H1 (cell line): ENCODE measurements at regions not wholly inside any gene's neighbourhood (a gene's known extent, or its start where the extent isn't known, plus 50 kb on each side); places are given as distances from the start of the nearest gene placed in this dataset.

Source experiments
- CTCF ChIA-PET: fragments of 300-600 bp; sonication (Branson Sonifier 250); formaldehyde crosslinking; loops from one replicate; lab custom pipeline; 2021; ENCODE audit not compliant: partially characterized antibody; lab: Charles Lee
- POLR2A ChIA-PET: fragments of 300-600 bp; sonication (Branson Sonifier 250); formaldehyde crosslinking; loops from one replicate; lab custom pipeline; 2021; ENCODE audit warnings: inconsistent platforms; ENCODE audit not compliant: partially characterized antibody; lab: Charles Lee
- DNase-seq, 2 experiments: peaks; one replicate each; pipeline versions ENCODE4 v3.0.0 to v3.0.0-alpha.2; 2010 to 2022; ENCODE audit warnings: low spot score in 2 of 2, low read depth in 1 of 2, mixed read lengths in 1 of 2
- FAIRE-seq: peaks from 2 replicates; lab custom pipeline; 2011; peaks lifted over from hg19 to GRCh38; lab: Jason Lieb, UNC
- H2AFZ ChIP-seq: 2 replicates; pipeline ENCODE4 v1.8.1; 2012; ENCODE audit warnings: low read length, inconsistent platforms
- H2AK5ac ChIP-seq: 2 replicates; pipeline ENCODE4 v1.6.1; 2013; ENCODE audit warnings: low read depth, low read length
- H2BK120ac ChIP-seq: replicated peaks from 2 replicates; pipeline ENCODE3; 2013; ENCODE audit warnings: low read depth, low read length, inconsistent platforms
- H2BK12ac ChIP-seq: 2 replicates; pipeline ENCODE4 v1.6.1; 2013; ENCODE audit warnings: low read depth, low read length
- H2BK15ac ChIP-seq: 2 replicates; pipeline ENCODE4 v1.6.1; 2013; ENCODE audit warnings: low read length
- H2BK20ac ChIP-seq: 2 replicates; pipeline ENCODE4 v1.6.1; 2013; ENCODE audit warnings: low read length
- H2BK5ac ChIP-seq: 2 replicates; pipeline ENCODE4 v1.6.1; 2013; ENCODE audit warnings: low read depth, low read length
- H3K14ac ChIP-seq: 2 replicates; pipeline ENCODE4 v1.6.1; 2013; ENCODE audit warnings: inconsistent platforms; ENCODE audit not compliant: insufficient read length
- H3K18ac ChIP-seq: 2 replicates; pipeline ENCODE4 v1.6.1; 2013; ENCODE audit warnings: low read length; ENCODE audit errors: extremely low read depth
- H3K23ac ChIP-seq: 2 replicates; pipeline ENCODE4 v1.6.1; 2013; ENCODE audit warnings: inconsistent platforms; ENCODE audit not compliant: insufficient read length
- H3K23me2 ChIP-seq: 2 replicates; pipeline ENCODE4 v1.6.1; 2013; ENCODE audit warnings: low read depth, low read length
- H3K27ac ChIP-seq: 2 replicates; pipeline ENCODE4 v1.6.1; 2011; ENCODE audit warnings: low read depth, low read length, inconsistent platforms
- H3K27me3 ChIP-seq, 4 experiments: replicated peaks in 1 of 4; 1 replicate in 1 of 4; 2 replicates in 3 of 4; pipeline versions ENCODE4 v1.6.1 to v1.8.1; 2011 to 2013; ENCODE audit warnings: low read length in 3 of 4, mild to moderate bottlenecking in 3 of 4, inconsistent platforms in 2 of 4, mixed read lengths in 2 of 4, moderate library complexity in 1 of 4; ENCODE audit not compliant: control insufficient read depth in 3 of 4, insufficient read depth in 3 of 4; ENCODE audit errors: extremely low read depth in 1 of 4
- H3K36me3 ChIP-seq, 4 experiments: 2 replicates each; pipeline versions ENCODE4 v1.6.1 to v1.8.1; 2011 to 2013; ENCODE audit warnings: mild to moderate bottlenecking in 4 of 4, low read length in 3 of 4, moderate library complexity in 2 of 4, control low read depth in 1 of 4, inconsistent platforms in 1 of 4; ENCODE audit not compliant: insufficient read depth in 4 of 4, control insufficient read depth in 2 of 4
- H3K4ac ChIP-seq: replicated peaks from 2 replicates; pipeline ENCODE3; 2013; ENCODE audit warnings: low read length, low read depth, mixed read lengths, inconsistent platforms; ENCODE audit not compliant: insufficient read length
- H3K4me1 ChIP-seq, 4 experiments: replicated peaks in 1 of 4; 1 replicate in 1 of 4; 2 replicates in 3 of 4; pipeline versions ENCODE4 v1.6.1 to v1.8.1; 2011 to 2013; ENCODE audit warnings: low read length in 3 of 4, inconsistent platforms in 2 of 4, mixed read lengths in 1 of 4; ENCODE audit not compliant: insufficient read depth in 4 of 4, control insufficient read depth in 3 of 4
- H3K4me2 ChIP-seq, 2 experiments: 2 replicates each; pipeline versions ENCODE4 v1.6.1 to v1.8.1; 2011 to 2013; ENCODE audit warnings: low read depth in 2 of 2, low read length in 2 of 2, control low read depth in 1 of 2, inconsistent platforms in 1 of 2, mild to moderate bottlenecking in 1 of 2; ENCODE audit not compliant: insufficient read depth in 1 of 2
- H3K4me3 ChIP-seq, 4 experiments: fragments of 200-600, 300-600 bp in 1 of 4; sonication (generic), shearing (Covaris generic), sonication (Bioruptor Twin) in 1 of 4; 2 replicates each; pipeline versions ENCODE4 v1.5.1 to v1.8.1; 2011 to 2016; ENCODE audit warnings: low read length in 4 of 4, low read depth in 3 of 4, control low read depth in 2 of 4, inconsistent platforms in 2 of 4, mild to moderate bottlenecking in 2 of 4, mixed read lengths in 1 of 4, moderate library complexity in 1 of 4; ENCODE audit not compliant: insufficient read depth in 2 of 4; ENCODE audit errors: extremely low read depth in 1 of 4
- H3K56ac ChIP-seq: replicated peaks from 2 replicates; pipeline ENCODE3; 2013; ENCODE audit warnings: low read depth, mild to moderate bottlenecking, mixed read lengths, low read length, inconsistent platforms; ENCODE audit not compliant: insufficient read length
- H3K79me1 ChIP-seq: 2 replicates; pipeline ENCODE4 v1.6.1; 2013; ENCODE audit warnings: low read depth, low read length, control low read depth
- H3K79me2 ChIP-seq, 2 experiments: 2 replicates each; pipeline versions ENCODE4 v1.6.1 to v1.8.1; 2012 to 2013; ENCODE audit warnings: low read length in 2 of 2, mild to moderate bottlenecking in 2 of 2, inconsistent platforms in 1 of 2; ENCODE audit not compliant: insufficient read depth in 2 of 2, control insufficient read depth in 1 of 2
- H3K9ac ChIP-seq, 4 experiments: replicated peaks in 1 of 4; 1 replicate in 1 of 4; 2 replicates in 3 of 4; pipeline versions ENCODE4 v1.6.1 to v1.8.1; 2011 to 2013; ENCODE audit warnings: low read depth in 3 of 4, low read length in 3 of 4, control low read depth in 2 of 4, mild to moderate bottlenecking in 2 of 4, moderate library complexity in 2 of 4, inconsistent platforms in 1 of 4; ENCODE audit errors: extremely low read depth in 1 of 4
- H3K9me3 ChIP-seq, 2 experiments: 2 replicates each; pipeline versions ENCODE4 v1.6.1 to v1.8.1; 2012 to 2013; ENCODE audit warnings: mild to moderate bottlenecking in 2 of 2, moderate library complexity in 2 of 2, control low read depth in 1 of 2, inconsistent platforms in 1 of 2, low read depth in 1 of 2, low read length in 1 of 2, mixed read lengths in 1 of 2; ENCODE audit not compliant: insufficient read depth in 2 of 2
- H4K20me1 ChIP-seq, 2 experiments: replicated peaks in 1 of 2; 2 replicates each; pipeline versions ENCODE3 to v1.8.1; 2011 to 2013; ENCODE audit warnings: inconsistent platforms in 2 of 2, low read length in 2 of 2, mild to moderate bottlenecking in 1 of 2; ENCODE audit not compliant: insufficient read depth in 2 of 2, control insufficient read depth in 1 of 2
- H4K5ac ChIP-seq: 2 replicates; pipeline ENCODE4 v1.6.1; 2013; ENCODE audit warnings: low read length, low read depth, mixed read lengths, inconsistent platforms; ENCODE audit not compliant: insufficient read length
- H4K8ac ChIP-seq: 2 replicates; pipeline ENCODE4 v1.8.0; 2013; ENCODE audit warnings: mild to moderate bottlenecking, moderate library complexity, low read length, inconsistent platforms; ENCODE audit not compliant: insufficient read depth; ENCODE audit errors: extremely low read depth
- H4K91ac ChIP-seq: replicated peaks from 2 replicates; pipeline ENCODE3; 2013; ENCODE audit warnings: low read length, mixed read lengths, inconsistent platforms; ENCODE audit not compliant: insufficient read length
- CBX8 ChIP-seq: fragments of 300-800, 300-1000 bp; sonication (generic); IDR thresholded peaks from 2 replicates; pipeline ENCODE4 v1.7.1; 2016; ENCODE audit warnings: low read depth, low read length, borderline replicate concordance
- E2F6 ChIP-seq: IDR thresholded peaks from 2 replicates; pipeline ENCODE4 v1.6.1; 2012; ENCODE audit warnings: inconsistent platforms
- EP300 ChIP-seq, 2 experiments: IDR thresholded peaks; 1 replicate in 1 of 2; 2 replicates in 1 of 2; pipeline ENCODE4 v1.6.1; 2011 to 2012; ENCODE audit warnings: low read depth in 2 of 2, low read length in 2 of 2, mild to moderate bottlenecking in 2 of 2, borderline replicate concordance in 1 of 2, inconsistent platforms in 1 of 2, moderate library complexity in 1 of 2
- FOSL1 ChIP-seq: IDR thresholded peaks from 2 replicates; pipeline ENCODE4 v1.6.1; 2011; ENCODE audit warnings: mild to moderate bottlenecking, low read depth, low read length, moderate library complexity; ENCODE audit not compliant: insufficient read depth
- JUND ChIP-seq: IDR thresholded peaks from 2 replicates; pipeline ENCODE4 v1.6.1; 2011; ENCODE audit warnings: mild to moderate bottlenecking, improper control_type of control experiment, low read length
- KDM5A ChIP-seq: fragments of 200-600 bp; IDR thresholded peaks from 2 replicates; pipeline ENCODE4 v1.7.1; 2012; ENCODE audit warnings: mild to moderate bottlenecking, low read length, inconsistent platforms, mixed read lengths
- MAX ChIP-seq: IDR thresholded peaks from 2 replicates; pipeline ENCODE4 v1.6.1; 2012; ENCODE audit warnings: inconsistent platforms
- PHF8 ChIP-seq: fragments of 200-600 bp; sonication (generic); conservative IDR thresholded peaks from 2 replicates; pipeline ENCODE4 v1.7.1; 2012; ENCODE audit warnings: low read depth, mild to moderate bottlenecking, inconsistent platforms, low read length, moderate library complexity
- POLR2AphosphoS5 ChIP-seq: IDR thresholded peaks from 2 replicates; pipeline ENCODE4 v1.6.1; 2011; ENCODE audit warnings: low read depth, low read length
- RFX5 ChIP-seq: IDR thresholded peaks from 2 replicates; pipeline ENCODE4 v1.6.1; 2011; ENCODE audit warnings: low read depth, low read length, improper control_type of control experiment, borderline replicate concordance
- SP2 ChIP-seq: IDR thresholded peaks from 2 replicates; pipeline ENCODE4 v1.6.1; 2012; ENCODE audit warnings: mild to moderate bottlenecking, low read length, inconsistent platforms
- TCF12 ChIP-seq: IDR thresholded peaks from 2 replicates; pipeline ENCODE4 v1.6.1; 2011; ENCODE audit warnings: low read depth, mild to moderate bottlenecking, low read length
- WGBS, 2 experiments: shearing (Covaris generic) in 1 of 2; methylation state at CpG; one replicate each; pipeline versions ENCODE4 v1.1.6 to v1.1.7; 2013 to 2015; ENCODE audit warnings: low lambda C conversion rate in 2 of 2, mixed read lengths in 2 of 2, inconsistent platforms in 1 of 2, low coverage in 1 of 2, missing lambda C conversion rate in 1 of 2; ENCODE audit not compliant: insufficient replicate concordance in 2 of 2, insufficient coverage in 1 of 2, insufficient read length in 1 of 2; ENCODE audit errors: extremely low coverage in 1 of 2, missing lambda C conversion rate in 1 of 2; 5-methylcytosine and 5-hydroxymethylcytosine counted together

- Histone ChIP-seq H2BK12ac (no peak overlapping the region), H4K20me1 (no peaks in the 10 kb centered on the region), H2BK15ac (no peak overlapping the region), H3K27ac (no peak overlapping the region), H3K79me2 (no peaks in the 10 kb centered on the region), H4K5ac (no peak overlapping the region), H4K8ac (peak overlapping the region; percentile 53; the same call in 1 of the 2 replicates), H2AK5ac (no peak overlapping the region), H2BK20ac (no peak overlapping the region), H3K18ac (no peak overlapping the region), H4K91ac (no peak overlapping the region), H3K56ac (no peak overlapping the region), H3K4me1 (no peaks in the 10 kb centered on the region), H3K79me1 (no peaks in the 10 kb centered on the region), H3K36me3 (no peaks in the 10 kb centered on the region), H2BK120ac (no peak overlapping the region), H3K4me3 (no peak overlapping the region), H3K23me2 (no peaks in the 10 kb centered on the region), H3K27me3 (no peaks in the 10 kb centered on the region), H3K9ac (no peak overlapping the region), H2AFZ (no peak overlapping the region), H3K14ac (no peak overlapping the region), H3K23ac (no peak overlapping the region), H3K4me2 (no peak overlapping the region), H2BK5ac (no peak overlapping the region), H3K9me3 (no peaks in the 10 kb centered on the region), H3K4ac (no peak overlapping the region)
- CTCF ChIA-PET = interaction anchor here (0.7 to 2.1 kb wide), 2 partner anchors 25 to 227 kb away, joined by 3 to 5 read pairs; no protein-coding TSS in a partner anchor
- 90% methylated on average over 4 of the region's 4 CpGs; no CpG with 5 or more reads in 1 of the 2 experiments for WGBS, 2 experiments
- POLR2A ChIA-PET = no interaction called here
- DNase-seq = no peak
- no peak for FAIRE-seq
- no peak for TF ChIP-seq CBX8
- TF ChIP-seq MAX = no peak
- TF ChIP-seq SP2 = no peak
- no peak for TF ChIP-seq E2F6
- TF ChIP-seq KDM5A = no peak
- no peak for TF ChIP-seq TCF12
- no peak for TF ChIP-seq JUND
- TF ChIP-seq RFX5 = no peak
- no peak for TF ChIP-seq EP300 (IDR thresholded peaks at IDR 0.05; ENCODE audit: borderline replicate concordance in 1 of 2, low read depth in 2 of 2, low read length in 2 of 2)
- TF ChIP-seq FOSL1 = no peak
- no peak for TF ChIP-seq POLR2AphosphoS5
- no peak for TF ChIP-seq PHF8
Observed at GRCh38 chr16:79972053-79972704, 371.6 kb upstream of the MAF start.
